Middle frontal gyrus (tissue), 1 donor: ENCODE measurements at regions not wholly inside any gene's neighbourhood (a gene's known extent, or its start where the extent isn't known, plus 50 kb on each side); places are given as distances from the start of the nearest gene placed in this dataset.

ENCODE experiments used
- DNase-seq: peaks from one replicate; pipeline ENCODE4 v3.0.0-alpha.2; 2015; ENCODE audit warnings: low spot score; ENCODE audit errors: extremely low spot score

DNA sequence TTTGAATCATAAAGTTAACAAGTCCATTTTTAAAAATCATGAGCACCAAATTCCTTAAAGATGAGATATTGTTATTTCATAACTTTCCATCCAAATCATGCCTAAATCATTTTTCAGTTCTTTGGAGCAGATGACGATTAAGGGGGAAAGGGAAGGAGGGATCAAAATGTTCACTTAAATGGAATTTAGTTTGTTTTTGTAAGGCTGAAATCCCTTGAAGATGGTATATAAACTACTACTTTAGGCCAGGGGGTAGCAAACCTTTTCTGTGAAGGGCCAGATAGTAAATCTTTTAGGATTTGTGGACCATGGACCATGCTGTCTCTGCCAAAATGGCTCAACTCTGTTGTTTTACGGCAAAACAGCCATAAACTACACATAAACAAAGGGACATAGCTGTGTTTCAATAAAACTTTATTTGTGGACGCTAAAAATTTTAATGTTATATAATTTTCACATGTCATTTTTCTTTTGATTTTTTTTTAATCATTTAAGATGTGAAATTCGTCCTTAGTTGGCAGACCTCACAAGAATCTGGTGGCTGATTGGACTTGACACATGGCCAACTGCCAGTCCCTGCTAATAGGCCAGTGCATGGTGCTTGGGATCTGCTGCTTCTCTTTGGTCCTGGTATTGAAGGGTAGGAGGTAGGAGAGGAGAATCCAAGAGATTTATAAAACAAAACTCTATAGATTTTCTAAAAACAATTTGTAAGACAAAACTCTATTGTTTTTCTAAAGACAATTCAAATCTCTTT lies 52.0 kb upstream of the RTN4 start:
- no peak for DNase-seq

GRCh38 chr2:55101466-55101865 lies 51.2 kb upstream of the RTN4 start:
- DNase-seq = no peak

DNA sequence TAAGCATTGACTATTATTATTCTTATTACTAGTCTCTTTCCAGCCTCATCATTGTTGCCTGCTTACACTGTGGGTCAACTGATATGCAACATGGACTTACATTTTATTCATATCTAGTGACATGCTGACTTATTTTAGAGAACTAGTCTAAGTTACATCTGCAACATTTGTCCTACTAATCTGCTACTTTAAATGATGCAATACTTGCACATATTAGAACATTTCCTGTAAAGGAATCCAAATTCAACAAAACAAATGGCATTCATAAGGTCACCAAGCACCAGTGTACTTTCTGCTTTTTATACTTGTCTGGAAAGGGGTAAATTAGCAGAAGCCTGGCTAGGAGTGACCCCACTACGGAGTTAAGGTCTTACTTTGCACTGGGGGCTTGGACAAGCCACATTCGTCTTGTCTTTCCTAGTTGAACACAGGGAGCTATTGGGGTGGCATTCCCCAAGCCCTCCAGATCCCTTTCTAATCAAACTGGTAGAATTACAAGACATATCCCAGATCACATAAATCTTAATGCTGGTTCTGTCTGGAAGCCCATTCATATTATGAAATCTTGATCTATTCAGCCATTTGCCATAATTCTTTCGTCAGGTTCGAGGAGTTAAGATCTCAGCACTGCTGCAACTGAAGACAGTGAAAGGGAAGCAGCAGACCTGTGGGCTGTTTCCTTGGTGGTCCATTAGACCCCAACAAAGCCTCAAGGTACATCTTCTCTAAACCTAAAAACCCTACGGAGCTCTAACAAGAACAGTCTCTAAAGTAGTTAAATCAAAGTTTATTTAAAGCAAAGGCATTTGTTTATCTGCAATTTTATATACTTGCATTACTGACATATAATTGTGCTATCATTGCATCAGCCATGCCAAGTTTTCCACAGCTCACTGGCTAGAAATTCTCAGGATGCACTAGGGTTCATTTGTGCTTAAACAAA lies 49.9 kb upstream of the RTN4 start:
- no peak for DNase-seq
